Inflammatory macrophage treated with lipopolysaccharide for 4 hours (primary cell): ENCODE measurements at regions not wholly inside any gene's neighbourhood (a gene's known extent, or its start where the extent isn't known, plus 50 kb on each side); places are given as distances from the start of the nearest gene placed in this dataset.

Source experiments
- DNase-seq: peaks from one replicate; pipeline ENCODE4 v3.0.0-alpha.2; 2020

GRCh38 chr2:120616261-120616660 lies 119.4 kb upstream of the GLI2 start:
- DNase-seq = no peak

GRCh38 chr2:120617055-120617454 lies 118.6 kb upstream of the GLI2 start:
- no peak for DNase-seq

GRCh38 chr2:120618830-120619229 lies 116.8 kb upstream of the GLI2 start:
- DNase-seq = no peak

- DNase-seq = no peak
Measured at GRCh38 chr2:120619579-120619978, 116.1 kb upstream of the GLI2 start.

GRCh38 chr2:120620025-120620793 lies 115.5 kb upstream of the GLI2 start:
- no peak for DNase-seq

GRCh38 chr2:120622159-120622869 lies 113.4 kb upstream of the GLI2 start:
- DNase-seq = no peak

GRCh38 chr2:120622886-120623753 lies 112.5 kb upstream of the GLI2 start:
- no peak for DNase-seq

- no peak for DNase-seq
Measured at GRCh38 chr2:120624061-120624737, 111.5 kb upstream of the GLI2 start.

GRCh38 chr2:120624738-120625446 lies 110.8 kb upstream of the GLI2 start:
- DNase-seq = no peak

- DNase-seq = no peak
Measured at GRCh38 chr2:120625865-120626560, 109.7 kb upstream of the GLI2 start.

- no peak for DNase-seq
Measured at GRCh38 chr2:120626566-120626965, 109.1 kb upstream of the GLI2 start.

- no peak for DNase-seq
Measured at GRCh38 chr2:120628248-120628647, 107.4 kb upstream of the GLI2 start.

GRCh38 chr2:120629241-120629895 lies 106.3 kb upstream of the GLI2 start:
- DNase-seq = no peak

GRCh38 chr2:120630031-120630701 lies 105.5 kb upstream of the GLI2 start:
- no peak for DNase-seq

- peak; percentile 41 for DNase-seq
Measured at GRCh38 chr2:120631236-120631635, 104.4 kb upstream of the GLI2 start.

GRCh38 chr2:120631724-120632123 lies 103.9 kb upstream of the GLI2 start:
- no peak for DNase-seq

GRCh38 chr2:120632796-120633646 lies 102.6 kb upstream of the GLI2 start:
- DNase-seq = no peak

- no peak for DNase-seq
Measured at GRCh38 chr2:120634533-120634932, 101.1 kb upstream of the GLI2 start.

GRCh38 chr2:120635146-120635545 lies 100.5 kb upstream of the GLI2 start:
- DNase-seq = no peak
